NCI-H2227 treated with DMSO at 0.1 percent for 48 hours (cell line): ENCODE measurements at regions not wholly inside any gene's neighbourhood (a gene's known extent, or its start where the extent isn't known, plus 50 kb on each side); places are given as distances from the start of the nearest gene placed in this dataset.
"Not testable (repeated sequence)": the region's sequence is repeated elsewhere in the genome, so short reads cannot be mapped to it uniquely, and the experiment has no call there.

Experiments used
- DNase-seq: peaks from one replicate; lab custom pipeline; 2025; lab: John Stamatoyannopoulos, UW

- DNase-seq, result no peak
Observed at GRCh38 chr14:48398675-48399282, 723.4 kb upstream of the MDGA2 start.

- no peak for DNase-seq
Observed at GRCh38 chr14:48391661-48392060, 716.3 kb upstream of the MDGA2 start.

- no peak for DNase-seq
Observed at GRCh38 chr14:48390346-48390745, 714.9 kb upstream of the MDGA2 start.

GRCh38 chr14:48384821-48385220 is 709.4 kb upstream of the MDGA2 start:
- DNase-seq, result no peak

GRCh38 chr14:48382961-48383360 is 707.6 kb upstream of the MDGA2 start:
- DNase-seq, result no peak

- DNase-seq, result no peak
Observed at GRCh38 chr14:48378541-48378940, 703.1 kb upstream of the MDGA2 start.

GRCh38 chr14:48373981-48374380 is 698.6 kb upstream of the MDGA2 start:
- DNase-seq, result no peak

GRCh38 chr14:48350971-48351370 is 675.6 kb upstream of the MDGA2 start:
- no peak for DNase-seq

GRCh38 chr14:48349689-48350088 is 674.3 kb upstream of the MDGA2 start:
- no peak for DNase-seq

- no peak for DNase-seq
Observed at GRCh38 chr14:48341069-48341468, 665.7 kb upstream of the MDGA2 start.

GRCh38 chr14:48333221-48333920 is 658.0 kb upstream of the MDGA2 start:
- no peak for DNase-seq

- DNase-seq, result no peak
Observed at GRCh38 chr14:48331421-48331820, 656.0 kb upstream of the MDGA2 start.

- no peak for DNase-seq
Observed at GRCh38 chr14:48325486-48325885, 650.1 kb upstream of the MDGA2 start.

GRCh38 chr14:48323665-48324064 is 648.3 kb upstream of the MDGA2 start:
- DNase-seq, result no peak

GRCh38 chr14:48319823-48320222 is 644.4 kb upstream of the MDGA2 start:
- no peak for DNase-seq

GRCh38 chr14:48304729-48305128 is 629.3 kb upstream of the MDGA2 start:
- DNase-seq, result no peak

- DNase-seq, result no peak
Observed at GRCh38 chr14:48289701-48290100, 614.3 kb upstream of the MDGA2 start.

GRCh38 chr14:48285217-48285616 is 609.8 kb upstream of the MDGA2 start:
- DNase-seq, result not testable (repeated sequence)

- no peak for DNase-seq
Observed at GRCh38 chr14:48275301-48275700, 599.9 kb upstream of the MDGA2 start.

- DNase-seq, result no peak
Observed at GRCh38 chr14:48274826-48275225, 599.4 kb upstream of the MDGA2 start.

- DNase-seq, result not testable (repeated sequence)
Observed at GRCh38 chr14:48267926-48268325, 592.5 kb upstream of the MDGA2 start.

GRCh38 chr14:48266201-48266600 is 590.8 kb upstream of the MDGA2 start:
- not testable (repeated sequence) for DNase-seq

GRCh38 chr14:48261436-48261835 is 586.0 kb upstream of the MDGA2 start:
- DNase-seq, result no peak
